Keratinocyte (primary cell): ENCODE measurements at regions not wholly inside any gene's neighbourhood (a gene's known extent, or its start where the extent isn't known, plus 50 kb on each side); places are given as distances from the start of the nearest gene placed in this dataset.

Source experiments
- DNase-seq: peaks from one replicate; pipeline ENCODE4 v3.0.0-alpha.2; 2011; ENCODE audit warnings: low read depth, missing footprints, low spot score
- FAIRE-seq: peaks from 2 replicates; lab custom pipeline; 2011; peaks lifted over from hg19 to GRCh38; lab: Jason Lieb, UNC
- H2AFZ ChIP-seq: 2 replicates; pipeline ENCODE4 v1.6.0; 2012; ENCODE audit warnings: low read length, control low read depth, inconsistent platforms; ENCODE audit not compliant: control insufficient read depth
- H3K27ac ChIP-seq: 2 replicates; pipeline ENCODE4 v1.5.1; 2011; ENCODE audit warnings: low read length; ENCODE audit not compliant: control insufficient read depth, insufficient read depth
- H3K27me3 ChIP-seq: 3 replicates; pipeline ENCODE4 v1.6.0; 2011; ENCODE audit warnings: low read length; ENCODE audit not compliant: control insufficient read depth, insufficient read depth; ENCODE audit errors: extremely low read depth
- H3K36me3 ChIP-seq, 2 experiments: 2 replicates in 1 of 2; 3 replicates in 1 of 2; pipeline ENCODE4 v1.5.1; 2011; ENCODE audit warnings: low read length in 2 of 2, mild to moderate bottlenecking in 1 of 2; ENCODE audit not compliant: control insufficient read depth in 2 of 2, insufficient read depth in 2 of 2; ENCODE audit errors: extremely low read depth in 1 of 2
- H3K4me1 ChIP-seq: 3 replicates; pipeline ENCODE4 v1.5.1; 2011; ENCODE audit warnings: low read length; ENCODE audit not compliant: control insufficient read depth, insufficient read depth; ENCODE audit errors: extremely low read depth
- H3K4me2 ChIP-seq: 3 replicates; pipeline ENCODE4 v1.6.0; 2011; ENCODE audit warnings: low read depth, low read length; ENCODE audit not compliant: control insufficient read depth, insufficient read depth; ENCODE audit errors: extremely low read depth
- H3K4me3 ChIP-seq, 3 experiments: fragments of 200-600 bp in 1 of 3; sonication (generic) in 1 of 3; 2 replicates in 2 of 3; 3 replicates in 1 of 3; pipeline ENCODE4 v1.5.1; 2011 to 2016; ENCODE audit warnings: low read length in 3 of 3, mild to moderate bottlenecking in 3 of 3, control low read depth in 2 of 3, inconsistent platforms in 1 of 3, low read depth in 1 of 3, mixed read lengths in 1 of 3, mixed run types in 1 of 3, moderate library complexity in 1 of 3; ENCODE audit not compliant: control insufficient read depth in 2 of 3, insufficient read depth in 2 of 3; ENCODE audit errors: extremely low read depth in 1 of 3
- H3K79me2 ChIP-seq: 2 replicates; pipeline ENCODE4 v1.6.0; 2012; ENCODE audit warnings: low read length; ENCODE audit not compliant: control insufficient read depth, insufficient read depth
- H3K9ac ChIP-seq: 3 replicates; pipeline ENCODE4 v1.6.0; 2011; ENCODE audit warnings: low read length; ENCODE audit not compliant: control insufficient read depth, insufficient read depth; ENCODE audit errors: extremely low read depth
- H3K9me1 ChIP-seq: 3 replicates; pipeline ENCODE4 v1.6.0; 2011; ENCODE audit warnings: low read length; ENCODE audit not compliant: control insufficient read depth, insufficient read depth; ENCODE audit errors: extremely low read depth
- H3K9me3 ChIP-seq: 2 replicates; pipeline ENCODE4 v1.5.1; 2012; ENCODE audit warnings: low read depth, low read length; ENCODE audit not compliant: control insufficient read depth
- H4K20me1 ChIP-seq: 3 replicates; pipeline ENCODE4 v1.6.0; 2011; ENCODE audit warnings: low read length; ENCODE audit not compliant: control insufficient read depth, insufficient read depth; ENCODE audit errors: extremely low read depth
- CTCF ChIP-seq, 3 experiments: IDR thresholded peaks in 1 of 3; conservative IDR thresholded peaks in 1 of 3; optimal IDR thresholded peaks in 1 of 3; 2 replicates in 2 of 3; 3 replicates in 1 of 3; pipeline versions ENCODE3 to v1.5.1; 2011; ENCODE audit warnings: low read length in 3 of 3, mild to moderate bottlenecking in 3 of 3, moderate library complexity in 2 of 3, control low read depth in 1 of 3, inconsistent platforms in 1 of 3; ENCODE audit not compliant: insufficient read depth in 2 of 3; ENCODE audit errors: extremely low read depth in 1 of 3
- EZH2 ChIP-seq: IDR thresholded peaks from one replicate; pipeline ENCODE4 v1.6.1; 2012; ENCODE audit warnings: inconsistent platforms, mild to moderate bottlenecking, low read length, moderate library complexity
- dilution Hi-C: fragments of 300-500 bp; cut with MboI; formaldehyde crosslinking; loops from one replicate; pipeline ENCODE4 v1.7.0; 2020; ENCODE audit warnings: low sequenced_read_pairs; ENCODE audit not compliant: extremely low pct_ligation_motif_present

GRCh38 chr11:29327891-29328290 lies 688.9 kb downstream of the KCNA4 start:
- TF ChIP-seq CTCF (optimal IDR thresholded peaks at IDR 0.05 in 1 of 3, IDR thresholded peaks at IDR 0.05 in 1 of 3, conservative IDR thresholded peaks at IDR 0.05 in 1 of 3; ENCODE audit: extremely low read depth in 1 of 3, insufficient read depth in 2 of 3, low read length in 3 of 3) (no peak), EZH2 (no peak)
- no peaks in the 10 kb centered on the region for H3K27me3 ChIP-seq
- no peaks in the 10 kb centered on the region for H3K36me3 ChIP-seq
- no peak overlapping the region for H3K9ac ChIP-seq
- no peak overlapping the region for H3K4me3 ChIP-seq
- FAIRE-seq = no peak
- H3K4me2 ChIP-seq = no peak overlapping the region
- H3K9me3 ChIP-seq = no peaks in the 10 kb centered on the region
- peaks cover 8% of the 10 kb centered on the region for H3K4me1 ChIP-seq
- no peak for DNase-seq
- H4K20me1 ChIP-seq = no peaks in the 10 kb centered on the region
- dilution Hi-C loops = no loop called here
- no peaks in the 10 kb centered on the region for H3K79me2 ChIP-seq
- H2AFZ ChIP-seq = no peak overlapping the region
- H3K27ac ChIP-seq = no peak overlapping the region
- H3K9me1 ChIP-seq = no peaks in the 10 kb centered on the region

GRCh38 chr11:29326757-29327156 lies 690.1 kb downstream of the KCNA4 start:
- Histone ChIP-seq H2AFZ (no peak overlapping the region), H3K27me3 (no peaks in the 10 kb centered on the region), H3K9me1 (no peaks in the 10 kb centered on the region), H3K4me3 (no peak overlapping the region), H4K20me1 (no peaks in the 10 kb centered on the region), H3K4me2 (no peak overlapping the region), H3K9ac (no peak overlapping the region), H3K27ac (no peak overlapping the region), H3K36me3 (no peaks in the 10 kb centered on the region), H3K4me1 (peaks cover 8% of the 10 kb centered on the region), H3K79me2 (no peaks in the 10 kb centered on the region), H3K9me3 (no peaks in the 10 kb centered on the region)
- FAIRE-seq = no peak
- no peak for DNase-seq
- TF ChIP-seq EZH2 = no peak
- TF ChIP-seq CTCF (optimal IDR thresholded peaks at IDR 0.05 in 1 of 3, IDR thresholded peaks at IDR 0.05 in 1 of 3, conservative IDR thresholded peaks at IDR 0.05 in 1 of 3; ENCODE audit: extremely low read depth in 1 of 3, insufficient read depth in 2 of 3, low read length in 3 of 3) = no peak
- dilution Hi-C loops = no loop called here
